ENCODE measurements at regions not wholly inside any gene's neighbourhood (a gene's known extent, or its start where the extent isn't known, plus 50 kb on each side); places are given as distances from the start of the nearest gene placed in this dataset.
"Not testable (repeated sequence)": the region's sequence is repeated elsewhere in the genome, so short reads cannot be mapped to it uniquely, and the experiment has no call there.

DNA sequence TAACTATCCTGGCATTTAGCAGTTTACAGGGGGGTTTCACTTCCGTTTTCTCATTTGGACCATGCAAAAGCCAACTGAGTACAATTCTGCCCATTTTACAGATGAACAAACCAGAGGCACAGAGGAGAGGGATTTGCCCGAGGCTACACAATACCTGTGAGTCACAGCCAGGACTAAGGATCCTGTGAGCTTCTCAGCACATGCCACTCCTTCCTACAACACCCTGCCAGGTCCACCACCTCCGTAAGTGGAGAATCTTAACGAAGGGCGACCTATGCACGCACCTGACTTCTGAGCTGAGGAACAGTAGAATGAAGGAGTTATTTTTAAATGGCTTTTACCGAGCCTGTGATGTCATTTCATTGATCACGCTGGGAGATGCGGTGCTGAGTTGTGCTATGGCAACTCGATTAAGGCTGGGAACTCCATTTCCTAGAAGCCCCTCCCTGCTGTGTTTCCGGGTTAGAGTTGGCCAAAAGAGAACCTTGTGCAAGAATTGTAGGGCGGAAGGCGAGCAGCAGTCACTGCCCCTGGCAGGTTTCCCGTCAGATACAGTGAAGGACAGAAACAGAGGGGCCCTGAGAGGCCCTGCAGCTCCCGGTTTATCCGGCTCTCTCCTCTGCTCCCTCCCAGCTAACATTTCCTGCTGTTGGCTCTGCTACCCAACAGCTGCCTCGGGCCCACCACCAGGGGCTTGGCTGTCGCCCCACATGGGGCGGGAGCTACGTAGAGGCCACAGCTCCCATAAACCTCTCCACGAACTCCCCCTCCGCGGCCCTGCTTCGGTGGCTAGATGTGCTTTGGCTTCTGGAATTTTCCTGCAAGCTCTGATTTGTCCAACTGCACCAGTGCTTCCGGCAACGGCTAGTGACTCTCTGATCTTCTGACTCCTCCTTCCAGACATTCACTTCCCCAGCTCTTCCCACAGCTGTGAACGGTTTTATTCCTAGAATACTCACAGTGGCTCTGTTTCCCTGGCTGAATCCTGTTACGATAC is 75.1 kb upstream of the USP9X start:
- DNase-seq, result no peak

DNA sequence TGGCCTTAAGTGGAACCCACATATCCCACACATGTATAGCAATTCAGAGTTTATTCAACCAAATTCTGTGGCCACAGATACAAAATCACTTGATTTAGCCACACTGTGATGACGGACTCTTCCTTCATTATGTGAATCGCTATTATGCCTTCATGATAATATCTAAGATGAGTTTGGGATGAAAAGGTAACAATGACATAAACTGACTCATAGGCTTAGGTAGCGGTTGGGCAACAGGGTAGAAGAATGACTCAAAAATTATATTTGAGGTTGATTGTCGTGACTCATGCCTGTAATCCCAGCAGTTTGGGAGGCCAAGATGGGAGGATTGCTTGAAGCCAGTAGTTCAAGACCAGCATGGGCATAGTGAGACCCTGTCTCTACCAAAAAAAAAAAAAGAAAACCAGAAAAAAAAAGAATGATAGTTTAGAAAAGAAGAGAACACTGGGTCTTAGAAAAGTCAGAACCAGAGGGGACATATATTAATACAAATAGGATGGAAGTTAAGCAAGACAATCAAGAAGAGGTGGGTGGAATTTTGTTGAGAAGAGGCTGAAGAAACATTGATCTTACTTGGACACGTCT is 70.4 kb upstream of the USP9X start:
- DNase-seq, result no peak

DNA sequence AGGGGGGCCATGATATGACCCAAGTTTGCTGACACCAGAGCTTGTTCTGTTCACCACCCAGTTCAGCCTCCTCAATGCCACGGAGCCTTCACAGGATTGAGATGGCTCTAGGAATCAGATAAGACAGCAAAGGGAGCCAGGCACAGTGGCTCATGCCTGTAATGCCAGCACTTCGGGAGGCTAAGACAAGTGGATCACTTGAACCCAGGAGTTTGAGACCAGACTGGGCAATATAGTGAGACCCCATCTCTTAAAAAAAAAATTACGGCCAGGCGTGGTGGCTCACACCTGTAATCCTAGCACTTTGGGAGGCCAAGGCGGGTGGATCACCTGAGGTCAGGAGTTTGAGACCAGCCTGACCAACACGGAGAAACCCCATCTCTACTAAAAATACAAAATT is 67.5 kb upstream of the USP9X start:
- not testable (repeated sequence) for DNase-seq

DNA sequence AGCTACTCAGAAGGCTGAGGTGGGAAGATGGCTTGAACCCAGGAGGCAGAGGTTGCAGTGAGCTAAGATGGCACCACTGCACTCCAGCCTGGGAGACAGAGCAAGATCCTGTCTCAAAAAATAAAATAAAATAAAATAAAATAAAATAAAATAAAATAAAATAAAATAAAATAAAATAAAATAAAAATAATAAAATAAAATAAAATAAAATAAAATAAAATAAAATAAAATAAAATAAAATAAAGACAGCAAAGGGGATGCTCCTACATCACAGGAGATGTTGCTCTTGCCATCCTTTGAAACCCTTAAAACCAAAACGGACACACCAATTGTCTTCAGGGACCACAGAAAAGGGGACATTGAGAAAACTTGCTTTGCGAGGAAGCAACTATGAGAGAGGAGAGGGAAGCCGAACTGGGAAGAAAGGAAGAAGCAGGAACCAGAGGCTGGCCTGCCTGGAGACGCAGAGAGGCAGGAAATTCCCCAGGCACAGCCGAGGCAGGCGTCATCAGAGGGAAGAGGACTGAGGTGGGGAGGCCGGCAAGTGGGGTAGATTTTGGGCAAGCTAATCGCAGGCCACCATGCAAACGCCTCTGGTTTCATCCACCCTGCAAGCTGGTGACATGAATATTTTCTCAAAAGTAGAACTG is 66.7 kb upstream of the USP9X start:
- not testable (repeated sequence) for DNase-seq

DNA sequence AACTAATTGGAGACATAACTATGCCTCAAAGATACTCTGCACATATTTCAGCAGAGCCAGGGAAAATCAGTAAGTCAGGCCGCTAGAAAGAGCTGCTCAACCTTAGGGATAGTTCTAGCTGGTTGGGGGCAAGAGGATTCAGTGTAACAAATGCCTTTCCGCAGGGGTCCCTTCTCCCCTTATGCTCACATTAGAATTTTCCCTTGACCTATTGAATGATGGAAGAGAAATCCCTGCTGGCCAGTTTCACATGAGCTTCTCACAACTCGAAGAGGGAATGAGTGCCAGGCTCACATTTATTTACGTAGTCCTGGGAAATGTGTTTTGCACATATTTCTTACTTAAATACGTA is 66.2 kb upstream of the USP9X start:
- DNase-seq, result no peak

DNA sequence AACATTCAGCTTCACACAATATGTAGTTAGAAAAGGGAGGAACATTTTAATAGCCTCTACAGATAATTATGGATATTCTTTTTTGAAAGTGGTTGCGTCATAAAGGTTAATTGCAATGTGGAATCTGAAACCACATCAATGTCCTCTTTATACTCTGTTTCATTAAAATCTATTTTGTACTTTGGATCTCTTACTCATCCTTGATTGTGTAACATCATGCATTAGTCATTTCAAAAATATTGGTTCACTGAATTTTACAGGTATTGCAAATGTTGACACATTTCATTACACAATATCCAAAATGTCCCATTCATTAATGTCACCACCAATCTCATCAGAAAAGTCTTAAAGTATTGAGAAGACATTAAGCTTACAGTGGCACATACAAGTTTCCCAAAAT is 62.7 kb upstream of the USP9X start:
- no peak for DNase-seq

DNA sequence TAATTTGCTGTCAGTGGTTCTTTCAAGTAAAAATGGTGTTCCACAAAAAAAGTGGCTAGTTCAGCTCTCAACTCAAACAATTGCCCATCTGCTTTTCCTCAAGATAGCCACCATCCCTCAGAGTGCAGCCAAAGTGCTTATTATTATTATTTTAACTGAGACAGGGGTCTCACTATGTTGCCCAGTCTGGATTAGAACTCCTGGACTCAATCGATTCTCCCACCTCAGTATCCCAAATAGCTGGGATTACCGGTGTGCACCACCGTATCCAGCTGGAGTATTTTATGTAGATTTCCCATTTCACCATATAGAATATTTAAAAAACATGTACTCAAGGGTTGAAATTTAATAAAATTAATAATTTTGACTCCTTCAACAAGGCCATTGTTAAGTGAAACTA is 62.1 kb upstream of the USP9X start:
- DNase-seq, result no peak

DNA sequence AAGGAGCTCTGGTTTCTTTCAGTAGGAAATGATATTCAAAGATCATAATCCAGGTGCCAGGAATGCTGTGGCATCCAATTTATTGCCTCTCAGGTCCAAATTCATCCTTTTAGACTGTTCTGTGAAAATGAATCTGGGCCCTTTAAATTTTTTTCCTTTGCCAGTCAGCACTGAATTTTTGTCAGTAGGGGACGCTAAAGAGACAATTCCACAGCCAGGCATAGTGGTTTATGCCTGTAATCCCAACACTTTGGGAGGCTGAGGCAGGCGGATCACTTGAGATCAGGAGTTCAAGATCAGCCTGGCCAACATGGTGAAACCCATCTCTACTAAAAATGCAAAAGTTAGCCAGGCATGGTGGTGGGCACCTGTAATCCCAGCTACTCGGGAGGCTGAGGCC is 60.9 kb upstream of the USP9X start:
- DNase-seq, result not testable (repeated sequence)

DNA sequence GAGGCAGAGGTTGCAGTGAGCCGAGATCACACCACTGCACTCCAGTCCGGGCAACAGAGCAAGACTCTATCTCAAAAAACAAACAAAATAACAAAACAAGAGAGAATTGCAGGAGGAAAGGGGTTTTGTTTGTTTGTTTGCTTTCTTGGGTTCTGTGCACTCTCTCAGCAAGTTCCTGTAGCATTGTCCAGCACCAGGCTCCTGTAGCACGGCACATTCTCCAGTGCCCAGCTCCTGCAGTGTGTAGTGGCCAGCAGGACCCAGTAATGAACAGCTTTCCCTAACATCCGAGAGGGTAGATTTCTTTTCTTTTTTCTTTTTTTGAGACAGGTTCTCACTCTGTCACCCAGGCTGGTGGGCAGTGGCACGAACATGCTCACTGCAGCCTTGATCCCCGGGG is 60.5 kb upstream of the USP9X start:
- no peak for DNase-seq

DNA sequence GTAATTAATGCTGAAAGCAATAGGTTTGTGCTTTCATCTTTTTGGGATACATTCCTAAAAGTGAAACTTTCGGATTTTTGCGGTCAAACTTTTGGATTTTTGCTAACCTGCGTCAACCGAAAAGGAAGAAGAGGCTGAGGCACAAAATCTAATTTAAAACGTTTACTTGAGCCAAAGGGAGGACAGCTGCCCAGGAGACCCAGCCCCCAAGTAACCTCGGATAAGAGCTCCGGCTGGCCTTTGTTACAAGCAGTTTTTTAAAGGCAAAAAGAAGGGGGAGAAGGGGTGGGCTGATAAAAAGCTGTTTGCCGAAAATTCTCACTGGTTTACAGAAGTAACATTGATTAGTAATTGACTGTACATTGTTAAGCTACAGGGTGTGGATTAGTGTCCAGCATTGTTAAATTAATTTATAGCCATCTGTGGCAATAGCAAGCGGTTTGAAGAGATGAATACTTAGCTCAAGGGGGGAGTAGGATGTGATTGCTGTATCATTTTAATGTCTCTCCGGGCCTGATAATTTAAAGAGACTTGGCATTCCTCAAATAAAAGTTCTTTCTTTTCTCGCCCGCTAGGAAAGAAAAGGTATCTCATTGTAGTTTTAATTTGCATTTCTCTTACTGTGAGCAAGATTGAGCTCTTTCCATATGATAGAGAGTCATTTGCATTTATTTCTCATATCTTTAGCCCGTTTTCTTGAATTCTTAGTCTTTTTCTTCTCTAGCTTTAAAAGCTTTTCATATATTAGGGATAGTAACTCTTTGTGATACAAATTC is 59.1 kb upstream of the USP9X start:
- no peak for DNase-seq

DNA sequence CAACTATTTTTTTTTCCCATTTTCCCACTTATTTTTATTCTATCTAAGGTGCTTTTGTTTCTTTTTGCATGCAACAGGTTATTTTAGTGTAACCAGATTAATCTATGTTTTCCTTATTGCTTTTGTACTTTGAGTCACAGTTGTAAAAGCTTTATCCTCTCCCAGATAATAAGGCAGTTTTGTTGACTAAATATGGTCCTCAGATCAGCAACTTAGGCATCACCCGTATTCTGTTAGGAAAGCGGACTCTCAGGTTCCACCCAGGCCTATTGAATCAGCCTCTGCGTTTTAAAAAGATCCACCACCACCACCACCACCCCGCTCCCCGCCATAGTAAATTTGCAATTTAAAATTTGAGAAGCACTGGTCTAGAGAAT is 58.6 kb upstream of the USP9X start:
- no peak for DNase-seq

DNA sequence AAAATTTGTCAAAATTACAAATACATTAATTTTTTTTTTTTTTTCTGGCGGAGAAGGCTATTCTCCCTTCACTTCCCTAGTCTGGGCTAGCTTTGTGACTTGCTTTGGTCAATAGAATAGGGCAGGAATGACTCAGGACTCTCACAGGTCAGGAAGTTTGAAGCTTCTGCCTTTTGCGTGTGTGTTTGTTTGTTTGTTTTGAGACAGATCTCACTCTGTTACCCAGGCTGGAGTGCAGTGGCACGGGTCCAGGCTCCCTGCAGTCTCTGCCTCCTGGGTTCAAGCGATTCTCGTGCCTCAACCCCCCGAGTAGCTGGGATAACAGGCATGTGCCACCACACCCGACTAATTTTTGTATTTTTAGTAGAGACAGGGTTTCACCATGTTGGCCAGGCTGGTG is 55.9 kb upstream of the USP9X start:
- no peak for DNase-seq

DNA sequence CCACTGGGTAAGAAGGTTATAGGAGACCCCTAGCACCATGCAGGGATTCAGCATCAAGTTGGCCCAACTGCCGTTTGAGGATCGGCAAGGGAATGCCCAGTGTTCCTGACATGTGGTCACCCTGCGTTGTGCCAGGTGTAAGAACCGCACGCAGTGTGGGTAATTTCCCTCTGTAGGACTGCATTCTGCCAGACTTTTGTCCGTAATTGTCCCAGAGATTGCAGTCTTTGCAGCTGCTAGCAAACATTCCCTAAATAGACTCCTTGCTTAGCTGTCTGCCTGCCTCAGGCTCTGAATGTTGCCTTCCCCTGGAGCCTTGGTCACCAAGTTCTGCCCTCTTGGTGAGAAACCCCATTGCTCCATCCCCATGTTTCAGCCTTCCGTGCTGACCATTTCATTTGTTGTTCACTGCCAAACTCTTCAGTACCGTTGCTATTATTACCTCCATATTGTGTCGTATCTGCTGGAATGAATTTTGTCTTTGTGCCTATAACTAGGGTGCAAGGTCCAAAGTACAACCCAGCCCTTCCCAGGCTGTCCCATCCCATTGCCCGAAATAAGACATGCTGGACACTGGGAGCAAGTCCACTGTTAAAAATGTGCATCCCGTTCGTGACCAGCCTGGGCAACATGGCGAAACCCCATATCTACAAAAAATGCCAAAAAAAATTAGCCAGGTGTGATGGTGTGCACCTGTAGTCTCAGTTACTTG is 53.8 kb upstream of the USP9X start:
- no peak for DNase-seq

DNA sequence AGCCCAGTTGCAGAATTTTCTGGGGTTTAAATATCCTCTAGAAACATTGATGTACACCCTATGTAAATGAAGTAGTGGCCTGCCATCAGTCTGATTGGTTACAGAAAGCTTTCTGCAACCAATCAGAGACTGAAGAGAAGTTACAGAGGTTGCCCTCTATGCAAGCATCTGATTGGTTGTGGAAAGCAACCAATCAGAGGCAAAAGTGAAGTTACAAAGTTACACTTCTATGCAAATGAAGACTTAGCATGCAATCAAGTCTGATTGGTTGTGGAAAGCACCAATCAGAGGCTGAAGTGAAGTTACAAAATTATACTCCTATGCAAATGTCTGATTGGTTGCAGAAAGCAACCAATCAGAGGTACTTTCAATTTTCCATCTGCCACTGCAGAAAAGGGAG is 51.9 kb upstream of the USP9X start:
- DNase-seq, result no peak

DNA sequence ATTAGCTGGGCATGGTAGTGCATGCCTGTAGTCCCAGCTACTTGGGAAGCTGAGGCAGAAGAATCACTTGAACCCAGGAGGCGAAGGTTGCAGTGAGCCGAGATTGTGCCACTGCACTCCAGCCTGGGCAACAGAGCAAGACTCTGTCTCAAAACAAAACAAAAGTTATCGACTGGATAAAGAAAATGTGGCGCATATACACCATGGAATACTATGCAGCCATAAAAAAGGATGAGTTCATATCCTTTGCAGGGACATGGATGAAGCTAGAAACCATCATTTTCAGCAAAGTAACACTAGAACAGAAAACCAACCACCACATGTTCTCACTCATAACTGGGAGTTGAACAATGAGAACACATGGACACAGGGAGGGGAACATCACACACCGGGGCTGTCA is 50.3 kb upstream of the USP9X start:
- not testable (repeated sequence) for DNase-seq
